ENCODE measurements at regions not wholly inside any gene's neighbourhood (a gene's known extent, or its start where the extent isn't known, plus 50 kb on each side); places are given as distances from the start of the nearest gene placed in this dataset.
"Not testable (repeated sequence)": the region's sequence is repeated elsewhere in the genome, so short reads cannot be mapped to it uniquely, and the experiment has no call there.

DNA sequence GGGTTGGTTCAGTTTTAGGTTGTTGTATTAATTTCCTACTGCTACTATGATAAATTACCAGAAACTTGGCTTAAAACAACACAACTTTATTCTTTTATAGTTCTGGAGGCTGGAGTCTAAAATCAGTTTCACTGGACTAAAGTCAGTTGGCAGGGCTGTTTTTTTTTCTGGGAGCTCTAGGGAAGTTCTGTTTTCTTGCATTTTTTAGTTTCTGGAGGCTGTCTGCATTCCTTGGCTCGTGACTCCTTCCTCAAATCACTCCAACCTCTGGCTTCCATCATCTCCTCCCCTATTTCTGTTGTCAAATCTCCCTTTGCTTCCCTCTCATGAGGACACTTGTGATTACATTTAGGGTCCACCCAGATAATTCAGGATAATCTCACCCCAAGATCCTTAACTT, 51.3 kb upstream of the SUB1 start:
- no peak for DNase-seq

DNA sequence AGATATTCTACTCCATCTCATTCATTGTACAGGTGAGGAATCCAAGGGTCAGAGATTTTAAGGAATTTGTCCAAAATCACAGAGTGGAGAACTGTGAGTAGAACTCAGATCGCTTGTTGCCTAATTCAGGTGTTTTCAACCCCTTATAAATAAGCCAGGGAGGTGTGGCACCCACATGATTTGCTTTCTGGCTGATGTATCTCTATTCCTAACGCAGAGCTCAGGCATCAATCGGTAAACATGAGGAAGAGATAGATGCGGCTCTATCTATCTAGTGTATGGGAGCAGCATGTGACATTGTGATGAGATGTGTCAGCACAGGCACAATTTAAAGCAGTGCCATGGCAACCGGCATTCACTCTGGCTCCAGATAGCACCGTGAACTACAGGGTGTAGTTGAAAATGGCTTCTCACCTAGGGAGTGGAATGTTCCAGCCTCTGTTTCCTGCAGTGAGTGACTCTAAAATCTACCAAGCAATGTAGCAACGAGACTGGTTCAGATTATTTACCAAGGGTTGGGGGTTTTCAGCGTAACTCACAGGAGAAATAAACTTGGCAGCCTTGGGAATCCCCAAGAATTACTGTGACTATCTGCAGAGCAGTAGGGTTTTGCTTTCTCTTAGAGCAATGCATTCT, 53.4 kb upstream of the SUB1 start:
- DNase-seq, result peak; percentile 59 to 71

DNA sequence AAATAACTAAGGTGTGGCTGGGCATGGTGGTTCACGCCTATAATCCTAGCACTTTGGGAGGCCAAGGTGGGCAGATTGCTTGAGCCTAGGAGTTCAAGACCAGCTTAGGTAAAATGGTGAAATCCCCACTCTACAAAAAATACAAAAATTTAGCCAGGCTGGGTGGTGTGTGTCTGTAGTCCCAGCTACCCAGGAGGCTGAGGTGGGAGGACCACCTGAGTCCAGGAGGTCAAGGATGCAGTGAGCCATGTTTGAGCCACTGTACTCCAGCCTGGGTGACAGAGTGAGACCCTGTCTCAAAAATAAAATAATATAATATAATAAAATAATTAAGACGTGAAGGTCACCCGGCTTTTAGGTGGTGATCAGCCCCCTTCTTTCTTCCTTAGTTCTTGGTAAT, 58.0 kb upstream of the SUB1 start:
- not testable (repeated sequence) for DNase-seq

DNA sequence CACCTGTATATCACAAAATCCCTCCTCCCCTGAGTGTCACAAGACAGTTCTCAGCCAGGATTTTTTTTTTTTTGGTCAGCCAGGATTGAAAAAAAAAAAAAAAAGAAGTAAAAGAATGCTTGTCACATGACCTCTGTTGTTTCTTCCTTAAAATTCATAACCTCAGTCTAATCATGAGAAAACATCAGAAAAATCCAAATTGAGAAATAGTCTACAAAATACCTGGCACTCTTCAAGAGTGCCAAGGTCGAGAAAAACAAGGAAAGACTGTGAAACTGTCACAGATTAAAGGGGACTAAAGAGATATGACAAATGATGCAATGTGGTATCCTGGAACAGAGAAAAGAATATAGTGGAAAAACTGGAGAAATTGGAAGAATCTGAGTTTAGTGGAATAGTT, 58.5 kb upstream of the SUB1 start:
- DNase-seq, result no peak

DNA sequence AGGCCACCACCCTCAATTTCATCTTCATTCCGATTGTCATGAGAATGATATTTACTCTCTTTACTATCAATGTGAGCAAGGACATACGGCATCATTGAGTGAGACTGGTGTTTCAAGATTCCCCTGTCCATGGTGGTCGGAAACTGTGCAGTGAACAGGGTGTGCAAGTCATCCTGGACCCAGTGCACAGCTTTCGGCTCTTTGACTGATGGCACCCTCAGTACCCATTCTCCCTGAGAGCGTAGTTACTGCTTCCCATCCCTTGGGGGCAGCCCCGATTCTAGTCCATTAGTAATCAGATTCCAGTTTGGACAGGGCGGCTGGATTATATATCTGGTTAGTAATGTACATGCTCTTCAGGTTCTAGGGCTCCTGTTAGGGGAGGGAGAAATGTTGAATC, 61.7 kb upstream of the SUB1 start:
- no peak for DNase-seq

DNA sequence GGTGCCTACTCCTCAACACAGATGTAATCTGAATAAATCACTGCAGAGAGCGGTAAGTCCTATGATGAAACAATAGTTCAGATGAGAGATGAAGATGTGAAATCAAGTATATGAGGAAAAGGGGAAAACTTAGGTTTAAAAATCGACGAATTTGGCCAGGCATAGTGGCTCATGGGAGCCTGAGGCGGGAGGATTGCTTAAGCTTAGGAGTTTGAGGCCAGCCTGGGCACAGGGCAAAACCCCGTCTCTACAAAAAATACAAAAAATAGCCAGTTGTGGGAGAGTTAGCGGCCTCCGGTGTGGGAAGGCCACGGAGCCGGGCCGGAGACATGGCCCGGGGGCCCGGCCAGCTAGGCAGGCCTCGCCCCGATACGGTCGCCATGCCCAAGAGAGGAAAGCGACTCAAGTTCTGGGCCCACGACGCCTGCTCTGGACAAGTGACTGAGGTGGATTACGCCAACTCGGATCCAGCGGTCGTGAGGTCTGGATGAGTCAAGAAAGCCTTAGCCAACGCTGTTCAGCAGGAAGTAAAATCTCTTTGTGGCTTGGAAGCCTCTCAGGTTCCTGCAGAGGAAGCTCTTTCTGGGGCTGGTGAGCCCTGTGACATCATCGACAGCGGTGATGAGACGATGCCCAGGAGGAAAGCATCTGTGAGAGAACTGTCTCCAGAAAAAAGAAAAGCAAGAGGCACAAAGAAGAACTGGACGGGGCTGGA, 62.8 kb upstream of the SUB1 start:
- no peak for DNase-seq

DNA sequence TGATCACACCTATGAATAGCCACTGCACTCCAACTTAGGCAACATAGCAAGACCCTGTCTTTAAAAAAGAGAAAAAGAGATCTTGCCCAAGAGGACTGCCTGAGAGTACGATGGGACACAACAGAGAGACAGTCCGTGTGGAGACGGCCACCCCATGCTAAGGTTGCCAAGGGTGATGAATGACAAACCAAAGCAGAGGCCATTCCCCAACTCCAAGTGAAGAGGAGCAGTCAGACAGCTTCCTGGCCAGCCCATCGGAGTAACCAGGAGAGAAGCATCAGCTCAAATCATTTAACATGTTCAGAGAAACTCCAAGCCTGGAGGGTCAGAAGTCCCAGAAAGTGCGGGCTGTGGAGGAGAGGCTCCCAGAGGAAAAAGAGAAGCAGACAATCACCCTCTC, 63.9 kb upstream of the SUB1 start:
- DNase-seq, result no peak

DNA sequence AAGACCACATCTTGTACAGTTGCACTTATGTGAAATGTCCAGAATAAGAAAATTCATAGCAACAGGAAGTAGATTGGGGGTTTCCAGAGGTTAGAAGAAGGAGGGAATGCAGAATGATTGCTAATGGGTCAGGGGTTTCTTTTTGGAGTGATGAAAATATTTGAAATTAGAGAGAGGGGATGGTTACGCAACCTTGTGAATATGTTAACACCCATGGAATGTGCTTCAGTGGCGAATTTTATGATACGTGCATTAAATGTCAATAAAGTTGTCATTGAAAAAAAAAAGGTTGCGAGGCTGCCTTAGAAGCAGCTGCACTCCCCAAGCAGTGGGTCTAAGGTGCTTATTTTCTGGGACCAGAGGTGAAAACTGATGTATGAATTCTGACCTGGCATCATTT, 64.4 kb upstream of the SUB1 start:
- DNase-seq, result no peak

DNA sequence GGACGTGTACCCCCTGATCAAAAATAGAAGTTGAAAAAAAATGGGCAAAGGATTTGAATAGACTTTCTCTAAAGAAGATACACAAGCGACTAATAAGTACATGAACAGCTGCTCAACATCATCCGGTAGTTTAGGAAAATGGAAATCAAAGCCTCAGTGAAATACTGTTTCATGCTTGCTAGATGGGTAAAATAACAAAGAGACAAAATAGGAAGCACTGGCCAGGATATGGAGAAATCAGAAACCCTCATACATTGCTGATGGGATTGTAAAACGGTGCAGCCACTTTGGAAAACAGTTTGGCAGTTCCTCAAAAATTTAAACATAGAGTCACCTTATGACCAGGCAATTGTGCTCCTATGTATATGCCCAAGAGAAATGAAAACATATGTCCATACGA, 65.0 kb upstream of the SUB1 start:
- no peak for DNase-seq

DNA sequence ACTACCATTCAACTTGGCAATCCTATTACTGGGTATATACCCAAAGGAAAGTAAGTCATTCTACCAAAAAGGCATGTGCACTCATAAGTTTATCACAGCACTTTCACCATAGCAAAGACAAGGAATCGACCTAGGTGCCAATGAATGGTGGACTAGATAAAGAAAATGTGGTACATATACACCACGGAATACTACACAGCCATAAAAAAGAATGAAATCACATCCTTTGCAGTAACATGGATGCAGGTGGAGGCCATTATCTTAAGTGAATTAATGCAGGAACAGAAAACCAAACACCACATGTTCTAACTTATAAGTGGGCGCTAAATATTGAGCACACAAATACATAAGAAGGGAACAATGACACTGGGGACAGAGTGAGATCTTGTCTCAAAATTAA, 65.8 kb upstream of the SUB1 start:
- no peak for DNase-seq

DNA sequence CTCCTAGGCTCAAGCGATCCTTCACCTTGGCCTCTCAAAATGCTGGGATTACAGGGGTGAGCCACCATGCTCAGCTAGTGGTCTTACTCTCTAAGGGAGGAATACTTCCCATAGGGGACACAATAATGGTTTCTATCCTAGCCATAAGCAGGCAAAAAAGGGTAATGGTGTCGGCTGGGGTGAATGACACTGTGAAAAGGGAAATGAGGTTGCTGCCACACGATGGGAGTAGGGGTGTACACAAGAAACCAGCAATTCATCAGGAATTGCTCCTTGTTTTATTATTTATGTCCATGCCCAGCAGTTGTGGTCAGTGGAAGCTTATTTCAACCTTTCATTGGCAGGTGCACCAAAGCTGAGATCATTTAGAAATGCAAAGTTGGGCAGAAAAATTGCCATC, 70.3 kb upstream of the ZFR start:
- DNase-seq, result no peak

DNA sequence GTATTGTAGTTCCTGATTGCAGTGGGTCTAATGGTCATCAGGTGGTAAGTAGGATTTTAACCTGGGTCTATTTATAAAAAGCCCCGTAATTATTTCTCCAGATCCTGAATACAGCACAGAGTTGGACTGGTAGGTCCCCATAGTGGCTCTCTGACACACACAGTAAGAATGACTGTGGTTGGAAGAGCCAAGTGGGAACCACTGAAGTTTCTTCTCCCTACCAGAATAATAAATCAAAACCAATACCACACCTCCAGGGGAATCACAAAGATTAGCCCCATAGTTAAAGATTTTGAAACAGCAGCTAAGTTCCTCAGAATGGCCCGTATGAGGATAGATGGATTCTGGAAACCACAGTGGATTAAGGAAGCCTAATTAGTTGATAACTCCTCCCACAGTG, 68.4 kb upstream of the ZFR start:
- no peak for DNase-seq

DNA sequence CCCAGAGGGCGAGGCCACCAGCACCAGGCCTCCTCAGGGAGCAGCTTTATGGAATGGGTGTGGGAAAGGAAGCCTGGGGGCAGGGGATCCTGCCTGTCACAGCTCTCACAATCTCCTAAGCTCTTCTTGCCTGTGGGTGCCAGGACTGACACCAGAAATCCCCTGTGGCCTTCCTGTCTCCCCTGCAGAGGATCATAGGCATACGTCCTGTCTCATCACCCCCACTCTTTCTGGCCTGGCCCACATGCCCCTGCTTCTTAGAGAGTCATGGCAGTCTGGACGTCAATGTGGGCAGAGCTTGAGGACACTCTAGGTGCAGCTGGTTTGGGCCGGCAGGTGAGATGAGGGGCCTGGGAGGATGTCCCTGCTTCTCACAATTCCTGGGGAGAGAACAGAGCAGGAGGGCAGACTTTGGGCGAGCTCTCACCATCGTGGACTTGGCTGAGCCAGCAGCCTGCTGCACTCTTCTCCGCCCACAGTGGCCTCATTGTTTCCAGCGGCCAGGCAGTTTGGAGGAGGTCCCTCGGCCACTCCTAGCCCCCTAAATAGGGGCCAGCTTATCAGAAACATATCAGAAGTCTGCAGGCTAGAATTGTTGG, 67.3 kb upstream of the ZFR start:
- DNase-seq, result peak; percentile 14 to 36

DNA sequence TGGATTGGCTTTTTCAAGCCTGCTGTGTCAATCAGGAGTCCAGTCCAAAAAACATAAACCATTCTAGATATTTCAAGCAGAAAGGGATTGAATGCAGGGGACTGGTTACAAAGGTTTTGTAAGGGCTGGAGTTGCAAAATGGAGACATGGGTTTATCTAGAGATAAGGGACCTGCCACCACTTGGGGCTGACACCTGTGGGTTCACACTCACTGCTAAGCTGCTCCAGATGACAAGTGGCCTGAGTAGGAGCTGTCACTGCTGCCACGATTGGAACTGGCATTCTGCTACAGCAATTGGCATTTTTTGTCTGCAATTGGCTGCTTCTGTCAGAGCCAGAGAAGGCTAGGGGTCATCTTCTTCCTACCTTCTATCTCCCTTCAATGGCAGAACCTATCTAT, 66.3 kb upstream of the ZFR start:
- DNase-seq, result no peak

DNA sequence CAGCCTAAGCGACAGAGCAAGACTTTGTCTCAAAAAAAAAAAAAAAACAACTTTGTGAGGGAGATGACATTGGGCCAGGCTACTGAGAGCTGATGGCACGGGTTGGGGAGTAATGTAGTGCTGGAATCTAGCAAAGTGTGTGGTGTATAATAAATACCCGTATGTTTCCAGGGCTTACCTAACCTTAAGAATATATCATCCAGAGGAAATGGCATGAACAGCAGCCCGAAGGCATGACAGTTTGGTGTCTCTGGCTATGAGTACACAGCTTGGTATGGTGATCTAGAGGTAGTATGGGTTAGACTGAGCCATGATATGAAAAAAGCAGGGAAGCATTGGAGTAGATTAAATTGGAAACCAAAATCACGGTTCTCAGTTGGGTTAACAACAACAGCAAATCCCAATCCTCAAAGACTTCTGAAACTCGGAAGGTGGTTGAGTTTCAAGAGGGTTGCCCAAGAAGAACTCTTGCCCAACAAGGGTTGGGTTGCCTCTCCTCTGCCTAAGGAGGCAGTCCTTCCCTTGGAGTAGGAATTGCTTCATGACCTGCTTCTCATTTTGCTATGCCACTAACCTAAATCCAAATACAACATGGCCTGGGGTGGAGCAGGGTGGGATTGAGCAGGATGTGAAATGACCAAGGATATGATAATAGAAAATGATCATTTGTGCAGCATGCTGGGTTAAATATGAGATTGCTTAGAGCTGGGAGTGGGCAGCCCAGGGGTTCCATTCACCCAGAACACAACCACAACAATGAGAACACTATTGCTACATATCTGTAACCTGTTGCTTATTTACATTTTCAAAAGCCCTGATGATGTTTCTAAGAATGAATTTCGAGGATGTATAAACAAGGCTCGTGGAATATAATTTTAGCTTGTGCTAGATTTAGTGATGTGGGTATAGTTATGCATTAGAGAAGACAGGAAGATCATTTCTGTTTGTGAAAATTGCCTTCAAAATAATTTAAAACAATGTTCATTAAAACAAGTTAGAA, 64.6 kb upstream of the ZFR start:
- DNase-seq, result no peak

DNA sequence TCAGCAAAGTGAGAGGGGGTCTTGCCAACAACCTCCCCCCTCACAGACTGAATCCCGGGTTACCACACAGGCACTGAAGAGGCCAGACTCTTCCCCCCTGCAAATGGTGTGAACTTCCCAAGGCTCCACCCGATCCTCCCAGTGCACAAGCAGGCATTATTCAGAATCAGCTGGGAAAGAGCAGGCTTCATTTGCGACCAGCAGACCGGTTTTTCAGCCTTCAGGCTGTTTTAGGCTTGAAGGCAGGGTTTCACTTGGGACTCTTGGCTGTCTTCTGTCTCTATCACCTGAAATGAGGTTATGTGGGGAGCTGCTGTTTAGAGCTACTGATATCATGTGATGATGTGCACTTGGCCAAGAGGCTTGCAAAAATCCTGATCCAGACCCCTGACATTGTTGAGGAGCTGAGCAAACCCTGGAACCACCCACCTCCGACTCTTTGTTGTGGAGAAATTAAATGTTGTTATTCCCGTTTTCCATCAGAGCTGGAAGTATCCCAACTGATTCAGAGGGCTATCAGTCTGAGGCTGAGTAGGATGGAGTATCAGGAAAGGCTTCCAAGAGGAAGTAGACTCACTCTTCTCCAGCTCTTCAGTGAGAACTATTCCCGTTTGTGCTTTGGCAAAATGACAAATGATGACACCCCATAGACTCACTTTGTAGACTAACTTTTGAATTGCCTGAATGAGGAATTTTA, 63.3 kb upstream of the ZFR start:
- DNase-seq, result no peak

DNA sequence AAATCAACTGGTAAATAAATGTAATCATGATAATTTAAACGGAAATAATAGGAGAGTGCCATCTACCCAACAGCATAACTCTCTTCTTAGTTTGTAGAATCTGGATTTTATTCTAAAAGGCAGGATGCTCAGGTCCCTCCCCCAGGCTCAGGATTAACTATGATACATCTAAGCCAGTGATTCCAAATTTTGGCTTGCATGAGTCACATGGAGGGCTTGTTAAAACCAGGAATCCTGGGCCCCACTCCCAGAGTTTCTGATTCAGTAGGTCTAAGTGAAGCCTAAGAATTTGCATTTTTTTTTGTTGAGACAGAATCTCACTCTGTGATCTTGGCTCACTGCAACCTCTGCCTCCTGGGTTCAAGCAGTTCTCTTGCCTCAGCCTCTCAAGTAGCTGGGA, 62.3 kb upstream of the ZFR start:
- no peak for DNase-seq

DNA sequence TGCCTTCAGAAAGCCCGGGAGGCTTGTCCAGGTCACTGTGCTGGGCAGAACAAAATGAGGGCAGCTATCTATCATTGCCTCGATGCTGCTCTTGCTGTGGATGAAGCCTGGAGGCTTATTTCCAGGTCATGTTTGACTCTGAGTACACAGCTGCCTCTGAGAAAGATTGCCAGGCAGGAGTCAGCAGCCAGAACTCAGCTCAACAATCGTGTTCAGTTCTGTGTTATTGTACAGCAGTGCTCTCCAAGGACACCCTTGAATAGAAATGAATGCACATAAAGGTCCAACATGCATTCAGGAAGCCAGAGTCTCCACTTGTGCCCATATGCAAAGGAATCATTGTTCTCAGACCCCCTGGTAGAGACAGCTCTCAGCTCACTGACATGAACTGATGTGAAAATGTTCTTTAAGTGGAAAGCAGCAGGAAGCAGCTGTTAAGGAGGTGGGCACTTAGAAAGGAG, 61.7 kb upstream of the ZFR start:
- peak; percentile 81 to 90 for DNase-seq

DNA sequence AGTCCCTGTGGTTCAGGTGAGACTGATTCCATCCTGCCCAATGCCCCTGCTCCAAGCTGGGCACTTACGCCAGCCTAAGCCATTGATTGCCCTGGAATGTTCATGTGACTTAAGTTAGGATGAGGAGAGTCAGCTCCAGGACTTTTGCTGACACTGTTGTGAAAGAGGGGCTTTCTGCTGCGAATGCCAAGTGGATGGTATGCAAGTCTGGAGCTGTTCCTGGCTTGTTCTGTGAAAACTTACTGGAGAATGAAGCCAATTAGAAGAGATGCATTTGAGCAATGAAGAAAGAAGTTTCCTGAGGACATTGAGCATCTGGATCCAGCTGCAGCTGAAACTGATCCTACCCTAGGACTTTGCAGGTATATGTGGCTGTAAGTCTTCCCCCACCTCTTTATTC, 61.2 kb upstream of the ZFR start:
- no peak for DNase-seq

DNA sequence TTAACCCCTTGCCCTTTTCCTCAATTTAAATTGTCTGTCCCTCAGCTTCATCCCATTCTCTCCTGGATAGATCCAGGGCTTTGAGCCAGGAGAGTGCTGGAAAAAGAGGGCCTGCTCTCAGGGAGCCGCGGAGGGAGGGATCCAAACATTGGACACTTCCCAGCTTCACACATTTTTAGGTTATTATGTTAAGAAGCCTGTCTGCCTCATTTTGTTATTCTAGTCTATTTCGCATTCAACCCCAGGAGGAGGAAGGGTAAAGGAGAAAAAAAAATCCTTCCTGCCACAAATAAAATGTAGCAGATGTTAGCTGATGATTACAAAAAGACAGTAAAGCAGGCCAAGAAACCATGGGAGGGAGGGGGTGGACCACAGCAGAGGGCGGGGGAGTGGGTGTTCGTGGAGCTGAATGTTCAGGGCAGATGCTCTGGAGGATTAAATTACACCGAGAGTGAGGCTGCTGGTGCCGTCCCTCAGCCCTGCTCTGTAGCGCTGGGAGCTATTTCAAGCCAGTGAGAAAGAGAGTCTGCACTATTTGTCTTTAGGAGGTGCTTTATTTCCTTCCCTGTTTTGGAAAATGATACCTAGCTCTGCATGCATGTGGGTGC, 60.6 kb upstream of the ZFR start:
- peak; percentile 96 to 99 for DNase-seq

DNA sequence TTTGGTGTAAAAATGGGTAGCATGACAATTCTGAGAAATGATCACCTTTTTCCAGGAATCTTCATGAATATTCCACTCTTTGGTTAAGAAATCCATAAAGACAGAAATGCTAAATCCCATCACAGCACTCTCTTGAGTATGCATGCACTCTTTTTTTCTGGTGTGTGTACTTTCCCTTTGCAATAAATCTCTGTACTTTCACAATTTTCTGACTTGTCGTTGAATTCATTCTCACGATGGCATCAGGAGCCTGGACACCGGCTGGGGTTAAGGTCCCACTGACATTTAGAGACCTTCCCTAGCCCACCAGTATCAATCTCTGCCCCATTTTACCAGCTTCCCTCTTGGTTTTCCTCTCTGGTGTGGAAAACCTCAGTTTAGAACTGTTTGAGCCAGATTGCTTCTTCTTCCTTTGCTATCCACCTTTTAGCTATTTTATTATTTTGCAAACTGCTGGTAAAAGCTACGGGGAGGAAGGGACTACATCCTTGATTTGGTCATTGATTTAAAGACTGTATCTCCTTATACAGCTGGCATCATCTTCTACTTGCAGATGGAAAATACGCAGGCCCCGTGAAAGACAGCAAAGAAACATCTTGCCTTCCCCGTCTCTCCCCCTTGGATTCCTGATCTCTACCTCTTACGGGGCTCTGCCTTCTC, 59.9 kb upstream of the ZFR start:
- DNase-seq, result no peak

DNA sequence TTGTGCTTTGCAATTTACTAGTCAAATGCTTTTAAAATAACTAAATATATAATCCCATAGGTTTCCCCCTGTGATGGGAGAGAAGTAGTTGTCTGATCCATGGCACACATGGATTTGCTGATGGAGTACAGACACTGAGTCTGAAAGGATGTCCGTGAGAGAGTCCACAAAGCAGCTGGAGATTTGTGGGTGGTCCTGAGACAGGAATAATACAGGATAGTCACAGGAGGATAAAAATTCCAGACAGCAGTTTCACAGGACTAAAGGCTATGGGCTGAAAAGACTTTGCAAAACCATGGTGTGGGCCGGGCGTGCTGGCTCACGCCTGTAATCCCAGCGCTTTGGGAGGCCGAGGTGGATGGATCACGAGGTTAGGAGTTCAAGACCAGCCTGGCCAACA, 58.7 kb upstream of the ZFR start:
- no peak for DNase-seq
